Naive B cell (primary cell): ENCODE measurements at regions not wholly inside any gene's neighbourhood (a gene's known extent, or its start where the extent isn't known, plus 50 kb on each side); places are given as distances from the start of the nearest gene placed in this dataset.
"Not testable (repeated sequence)": the region's sequence is repeated elsewhere in the genome, so short reads cannot be mapped to it uniquely, and the experiment has no call there.

Source experiments
- ATAC-seq, 2 donors: fragments of 150-1000 bp; cut with Tn5 transposase; 2 replicates each; pipeline ENCODE4 v1.10.0; 2021; ENCODE audit warnings: low read depth in 2 of 2, mild to moderate bottlenecking in 2 of 2, moderate library complexity in 2 of 2
- DNase-seq: peaks from one replicate; pipeline ENCODE4 v3.0.0; 2022
- H3K27ac Mint-ChIP-seq, 6 donors: one replicate each; pipeline ENCODE4 v1.8.0; 2020 to 2022; ENCODE audit warnings: mild to moderate bottlenecking in 6 of 6, mixed read lengths in 6 of 6, moderate library complexity in 5 of 6, inconsistent platforms in 2 of 6
- H3K27me3 Mint-ChIP-seq, 3 donors: one replicate each; pipeline ENCODE4 v1.8.0; 2021 to 2022; ENCODE audit warnings: mixed read lengths in 3 of 3, mild to moderate bottlenecking in 1 of 3
- H3K36me3 Mint-ChIP-seq, 2 donors: one replicate each; pipeline ENCODE4 v1.8.0; 2020 to 2022; ENCODE audit warnings: mixed read lengths in 2 of 2, inconsistent platforms in 1 of 2, mild to moderate bottlenecking in 1 of 2
- H3K4me1 Mint-ChIP-seq, 3 donors: one replicate each; pipeline ENCODE4 v1.8.0; 2020 to 2022; ENCODE audit warnings: mixed read lengths in 3 of 3, inconsistent platforms in 1 of 3, mild to moderate bottlenecking in 1 of 3, moderate library complexity in 1 of 3
- H3K4me3 Mint-ChIP-seq, 8 donors: one replicate each; pipeline ENCODE4 v1.8.0; 2020 to 2022; ENCODE audit warnings: mild to moderate bottlenecking in 8 of 8, mixed read lengths in 8 of 8, moderate library complexity in 8 of 8, inconsistent platforms in 2 of 8
- H3K9me3 Mint-ChIP-seq, 7 donors: one replicate each; pipeline ENCODE4 v1.8.0; 2020 to 2022; ENCODE audit warnings: mixed read lengths in 7 of 7, mild to moderate bottlenecking in 5 of 7, inconsistent platforms in 2 of 7, moderate library complexity in 1 of 7

- no peaks in the 10 kb centered on the region for H3K4me1 Mint-ChIP-seq
- H3K27me3 Mint-ChIP-seq = no peaks in the 10 kb centered on the region
- H3K4me3 Mint-ChIP-seq = no peak overlapping the region
- no peak overlapping the region for H3K27ac Mint-ChIP-seq
- ATAC-seq = no peak
- H3K36me3 Mint-ChIP-seq = peaks cover 0 to 7% of the 10 kb centered on the region in 2 donors
- DNase-seq = no peak
- peaks cover 0 to 28% (median 18%) of the 10 kb centered on the region in 7 donors for H3K9me3 Mint-ChIP-seq
Measured at GRCh38 chrX:77277911-77278310, 169.3 kb upstream of the FGF16 start.

GRCh38 chrX:77279373-77279772 is 167.8 kb upstream of the FGF16 start:
- DNase-seq, H3K27ac Mint-ChIP-seq, H3K4me1 Mint-ChIP-seq, H3K36me3 Mint-ChIP-seq, H3K27me3 Mint-ChIP-seq, ATAC-seq, H3K4me3 Mint-ChIP-seq: not testable (repeated sequence)
- H3K9me3 Mint-ChIP-seq = peaks cover 0 to 28% (median 18%) of the 10 kb centered on the region in 7 donors

DNA sequence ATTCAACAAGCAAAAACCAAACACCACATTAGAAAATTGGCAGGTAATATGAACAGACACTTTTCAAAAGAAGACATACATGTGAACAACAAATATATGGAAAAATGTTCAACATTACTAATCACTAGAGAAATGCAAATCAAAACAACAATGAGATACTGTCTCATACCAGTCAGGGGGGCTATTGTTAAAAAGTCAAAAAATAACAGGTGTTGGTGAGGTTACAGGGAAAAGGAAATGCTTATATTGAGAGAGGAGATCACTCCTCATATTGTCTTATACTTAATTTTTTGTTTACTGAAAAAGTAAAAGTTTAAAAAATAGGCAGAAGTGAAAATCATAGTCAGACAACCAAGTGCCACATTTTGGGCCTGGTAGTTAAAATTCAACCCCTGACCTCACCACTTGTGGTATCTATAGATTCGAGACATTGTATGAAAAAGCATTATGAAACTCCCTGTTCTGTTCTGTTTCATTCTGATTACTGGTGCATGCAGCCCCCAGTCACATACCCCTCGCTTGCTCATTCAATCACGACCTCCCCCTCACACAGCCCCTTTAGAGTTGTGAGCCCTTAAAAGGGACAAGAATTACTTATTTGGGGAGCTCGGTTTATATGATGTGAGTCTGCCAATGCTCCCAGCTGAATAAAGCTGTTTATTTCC is 153.7 kb upstream of the FGF16 start:
- Mint-ChIP-seq H3K27ac (no peak overlapping the region), H3K4me1 (no peaks in the 10 kb centered on the region), H3K4me3 (no peak overlapping the region), H3K27me3 (no peaks in the 10 kb centered on the region), H3K9me3 (peaks cover 7 to 28% (median 15%) of the 10 kb centered on the region in 7 donors), H3K36me3 (no peaks in the 10 kb centered on the region)
- DNase-seq = no peak
- no peak for ATAC-seq

DNA sequence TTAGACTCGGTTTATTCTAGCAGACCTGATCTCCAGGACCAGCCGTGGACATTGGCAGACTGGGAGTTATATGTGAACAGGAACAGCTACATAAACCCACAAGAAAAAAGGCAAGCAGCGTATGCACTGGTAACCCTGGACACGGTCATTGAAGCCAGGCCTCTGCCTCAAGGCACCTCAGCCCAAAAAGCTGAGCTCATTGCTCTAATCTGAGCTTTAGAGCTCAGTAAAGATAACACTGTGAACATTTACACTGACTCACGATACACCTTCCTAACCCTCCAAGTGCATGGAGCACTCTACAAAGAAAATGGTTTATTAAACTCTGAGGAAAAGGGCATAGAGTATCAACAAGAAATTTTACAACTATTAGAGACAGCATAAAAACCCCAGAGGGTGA is 148.9 kb upstream of the FGF16 start:
- ATAC-seq (no peak), DNase-seq (no peak)
- Mint-ChIP-seq H3K36me3 (peaks cover 0 to 6% of the 10 kb centered on the region in 2 donors), H3K27ac (no peak overlapping the region), H3K4me1 (no peaks in the 10 kb centered on the region), H3K4me3 (no peak overlapping the region), H3K9me3 (peaks cover 2 to 22% (median 19%) of the 10 kb centered on the region in 7 donors), H3K27me3 (no peaks in the 10 kb centered on the region)

DNA sequence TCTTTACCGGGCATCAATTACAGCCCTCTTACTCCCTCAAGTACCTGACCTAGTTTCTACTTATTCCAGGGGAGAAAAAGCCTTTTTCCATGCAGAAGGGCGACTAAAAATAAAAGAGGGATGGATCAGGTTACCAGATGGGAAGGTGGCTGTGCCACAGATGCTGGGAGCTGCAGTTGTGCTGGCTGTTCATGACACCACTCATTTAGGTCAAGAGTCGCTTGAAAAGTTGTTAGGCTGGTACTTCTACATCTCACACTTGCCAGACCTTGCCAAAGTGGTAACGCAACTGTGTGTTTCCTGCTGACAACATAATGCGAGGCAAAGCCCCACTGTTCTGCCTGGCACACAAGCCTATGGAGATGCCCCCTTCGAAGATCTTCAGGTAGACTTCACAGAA is 148.4 kb upstream of the FGF16 start:
- Mint-ChIP-seq H3K27ac (no peak overlapping the region), H3K27me3 (no peaks in the 10 kb centered on the region), H3K36me3 (peaks cover 0 to 6% of the 10 kb centered on the region in 2 donors), H3K4me3 (no peak overlapping the region), H3K4me1 (no peaks in the 10 kb centered on the region), H3K9me3 (peaks cover 2 to 21% (median 15%) of the 10 kb centered on the region in 7 donors)
- no peak for ATAC-seq
- no peak for DNase-seq

GRCh38 chrX:77299549-77299948 is 147.6 kb upstream of the FGF16 start:
- no peak overlapping the region for H3K4me3 Mint-ChIP-seq
- H3K4me1 Mint-ChIP-seq = no peaks in the 10 kb centered on the region
- ATAC-seq (no peak), DNase-seq (no peak)
- peaks cover 0 to 6% of the 10 kb centered on the region in 2 donors for H3K36me3 Mint-ChIP-seq
- no peak overlapping the region for H3K27ac Mint-ChIP-seq
- H3K9me3 Mint-ChIP-seq = peaks cover 6 to 22% (median 14%) of the 10 kb centered on the region in 7 donors
- no peaks in the 10 kb centered on the region for H3K27me3 Mint-ChIP-seq

GRCh38 chrX:77342004-77342403 is 105.2 kb upstream of the FGF16 start:
- H3K36me3 Mint-ChIP-seq = no peaks in the 10 kb centered on the region
- H3K27ac Mint-ChIP-seq = no peak overlapping the region
- H3K27me3 Mint-ChIP-seq = no peaks in the 10 kb centered on the region
- H3K4me1 Mint-ChIP-seq = no peaks in the 10 kb centered on the region
- ATAC-seq = no peak
- H3K4me3 Mint-ChIP-seq = no peak overlapping the region
- DNase-seq = no peak
- H3K9me3 Mint-ChIP-seq = peaks cover 0 to 8% (median 2%) of the 10 kb centered on the region in 7 donors

- no peak overlapping the region for H3K27ac Mint-ChIP-seq
- ATAC-seq = no peak
- H3K9me3 Mint-ChIP-seq = peaks cover 5 to 24% (median 8%) of the 10 kb centered on the region in 7 donors
- H3K4me3 Mint-ChIP-seq = no peak overlapping the region
- no peaks in the 10 kb centered on the region for H3K27me3 Mint-ChIP-seq
- no peaks in the 10 kb centered on the region for H3K4me1 Mint-ChIP-seq
- no peaks in the 10 kb centered on the region for H3K36me3 Mint-ChIP-seq
- DNase-seq = no peak
Measured at GRCh38 chrX:77346859-77347258, 100.3 kb upstream of the FGF16 start.

DNA sequence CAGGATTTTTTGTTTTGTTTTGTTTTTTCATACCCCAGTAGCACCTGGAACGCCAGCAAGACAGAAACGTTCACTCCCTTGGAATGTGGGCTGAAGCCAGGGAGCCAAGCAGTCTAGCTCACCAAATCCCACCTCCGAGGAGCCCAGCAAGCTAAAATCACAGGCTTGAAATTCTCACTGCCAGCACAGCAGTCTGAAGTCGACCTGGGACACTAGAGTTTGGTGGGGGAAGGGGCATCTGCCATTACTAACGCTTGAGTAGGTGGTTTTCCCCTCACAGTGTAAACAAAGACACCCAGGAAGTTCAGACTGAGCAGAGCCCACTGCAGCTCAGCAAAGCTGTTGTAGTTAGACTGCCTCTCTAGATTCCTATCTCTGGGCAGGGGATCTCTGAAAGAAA is 99.6 kb upstream of the FGF16 start:
- Mint-ChIP-seq H3K9me3 (peaks cover 5 to 24% (median 11%) of the 10 kb centered on the region in 7 donors), H3K4me1 (no peaks in the 10 kb centered on the region), H3K4me3 (no peak overlapping the region), H3K27me3 (no peaks in the 10 kb centered on the region), H3K36me3 (no peaks in the 10 kb centered on the region), H3K27ac (no peak overlapping the region)
- ATAC-seq (no peak), DNase-seq (no peak)

GRCh38 chrX:77389891-77390290 is 57.3 kb upstream of the FGF16 start:
- ATAC-seq (no peak), DNase-seq (no peak)
- Mint-ChIP-seq H3K27me3 (peaks cover 0 to 6% (median 0%) of the 10 kb centered on the region in 3 donors), H3K27ac (no peak overlapping the region), H3K4me1 (no peaks in the 10 kb centered on the region), H3K4me3 (no peak overlapping the region), H3K9me3 (peaks cover 5 to 23% (median 14%) of the 10 kb centered on the region in 7 donors), H3K36me3 (no peaks in the 10 kb centered on the region)

GRCh38 chrX:77390365-77390764 is 56.8 kb upstream of the FGF16 start:
- H3K4me1 Mint-ChIP-seq, H3K36me3 Mint-ChIP-seq, H3K27me3 Mint-ChIP-seq, DNase-seq, H3K4me3 Mint-ChIP-seq, H3K27ac Mint-ChIP-seq, ATAC-seq: not testable (repeated sequence)
- peaks cover 5 to 21% (median 14%) of the 10 kb centered on the region in 7 donors for H3K9me3 Mint-ChIP-seq

DNA sequence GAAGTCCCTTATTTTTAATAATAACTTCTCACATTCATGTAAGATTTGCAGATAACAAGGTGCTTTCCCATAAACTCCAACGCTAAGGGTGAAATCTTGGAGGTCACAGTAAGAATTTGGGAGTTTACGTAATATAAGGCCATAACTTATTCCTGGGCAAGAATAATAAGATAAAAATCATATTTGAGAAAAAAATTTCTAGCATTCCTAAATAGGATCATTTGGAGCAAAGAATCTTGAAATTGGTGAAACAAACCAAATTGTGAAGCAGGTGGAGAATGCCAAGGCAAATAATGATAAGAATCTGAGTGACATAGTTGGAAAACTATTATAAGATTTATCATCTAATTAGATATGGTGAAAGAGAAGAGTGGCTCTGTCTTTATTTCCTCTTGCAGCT is 50.4 kb upstream of the FGF16 start:
- no peaks in the 10 kb centered on the region for H3K27me3 Mint-ChIP-seq
- no peak for DNase-seq
- H3K36me3 Mint-ChIP-seq = no peaks in the 10 kb centered on the region
- no peak overlapping the region for H3K27ac Mint-ChIP-seq
- no peak for ATAC-seq
- H3K4me3 Mint-ChIP-seq = no peak overlapping the region
- peaks cover 3 to 16% (median 10%) of the 10 kb centered on the region in 7 donors for H3K9me3 Mint-ChIP-seq
- no peaks in the 10 kb centered on the region for H3K4me1 Mint-ChIP-seq
